GF-D8 (cell line): ENCODE measurements at regions not wholly inside any gene's neighbourhood (a gene's known extent, or its start where the extent isn't known, plus 50 kb on each side); places are given as distances from the start of the nearest gene placed in this dataset.
A peak's percentile ranks its signal among the peaks of the same experiment; 100 is the strongest.
"Not testable (repeated sequence)": the region's sequence is repeated elsewhere in the genome, so short reads cannot be mapped to it uniquely, and the experiment has no call there.

ENCODE experiments used
- DNase-seq: peaks from one replicate; lab custom pipeline; 2025; lab: John Stamatoyannopoulos, UW

- no peak for DNase-seq
These were observed 785.6 kb downstream of the TBC1D22A start for GRCh38 chr22:47547881-47548650.

- DNase-seq, result no peak
These were observed 784.8 kb downstream of the TBC1D22A start for GRCh38 chr22:47547239-47547661.

GRCh38 chr22:47544696-47545095 is 782.2 kb downstream of the TBC1D22A start:
- no peak for DNase-seq

- no peak for DNase-seq
These were observed 781.0 kb downstream of the TBC1D22A start for GRCh38 chr22:47543447-47543846.

GRCh38 chr22:47540011-47540410 is 777.6 kb downstream of the TBC1D22A start:
- no peak for DNase-seq

GRCh38 chr22:47539374-47539773 is 776.9 kb downstream of the TBC1D22A start:
- DNase-seq, result no peak

GRCh38 chr22:47535681-47536080 is 773.2 kb downstream of the TBC1D22A start:
- DNase-seq, result no peak

GRCh38 chr22:47534804-47535410 is 772.5 kb downstream of the TBC1D22A start:
- no peak for DNase-seq

- no peak for DNase-seq
These were observed 771.7 kb downstream of the TBC1D22A start for GRCh38 chr22:47533961-47534803.

GRCh38 chr22:47517062-47517461 is 754.6 kb downstream of the TBC1D22A start:
- no peak for DNase-seq

GRCh38 chr22:47515384-47516125 is 753.1 kb downstream of the TBC1D22A start:
- no peak for DNase-seq

- no peak for DNase-seq
These were observed 750.2 kb downstream of the TBC1D22A start for GRCh38 chr22:47512617-47513016.

GRCh38 chr22:47504962-47505361 is 742.5 kb downstream of the TBC1D22A start:
- DNase-seq, result no peak

GRCh38 chr22:47498969-47499495 is 736.6 kb downstream of the TBC1D22A start:
- no peak for DNase-seq

GRCh38 chr22:47497666-47498065 is 735.2 kb downstream of the TBC1D22A start:
- no peak for DNase-seq

- peak; percentile 76 for DNase-seq
These were observed 732.7 kb downstream of the TBC1D22A start for GRCh38 chr22:47495110-47495509.

GRCh38 chr22:47488131-47488530 is 725.7 kb downstream of the TBC1D22A start:
- not testable (repeated sequence) for DNase-seq

GRCh38 chr22:47486569-47487312 is 724.3 kb downstream of the TBC1D22A start:
- DNase-seq, result no peak

GRCh38 chr22:47484960-47485569 is 722.6 kb downstream of the TBC1D22A start:
- DNase-seq, result no peak

- DNase-seq, result no peak
These were observed 713.8 kb downstream of the TBC1D22A start for GRCh38 chr22:47476231-47476630.

GRCh38 chr22:47474895-47475294 is 712.4 kb downstream of the TBC1D22A start:
- DNase-seq, result no peak
